GM23248 (cell line): ENCODE measurements at regions not wholly inside any gene's neighbourhood (a gene's known extent, or its start where the extent isn't known, plus 50 kb on each side); places are given as distances from the start of the nearest gene placed in this dataset.
"Not testable (repeated sequence)": the region's sequence is repeated elsewhere in the genome, so short reads cannot be mapped to it uniquely, and the experiment has no call there.

ENCODE experiments used
- DNase-seq: peaks from one replicate; pipeline ENCODE4 v3.0.0-alpha.2; 2015
- H2AFZ ChIP-seq: fragments of 200-600 bp; sonication (generic); 2 replicates; pipeline ENCODE4 v1.6.1; 2016; ENCODE audit warnings: antibody characterized with exemption
- H3F3A ChIP-seq: fragments of 200-600 bp; sonication (generic); 2 replicates; pipeline ENCODE4 v1.6.1; 2016; ENCODE audit warnings: mild to moderate bottlenecking, antibody characterized with exemption, mixed run types; ENCODE audit not compliant: insufficient read depth
- H3K27ac ChIP-seq: fragments of 200-600 bp; sonication (generic); 2 replicates; pipeline ENCODE4 v1.5.1; 2016; ENCODE audit warnings: mild to moderate bottlenecking
- H3K27me3 ChIP-seq: fragments of 200-600 bp; sonication (generic); replicated peaks from 2 replicates; pipeline ENCODE4 v1.6.1; 2016; ENCODE audit warnings: mild to moderate bottlenecking; ENCODE audit not compliant: insufficient read depth
- H3K36me3 ChIP-seq: fragments of 200-600 bp; sonication (generic); 2 replicates; pipeline ENCODE4 v1.6.1; 2016; ENCODE audit warnings: low read depth, mild to moderate bottlenecking
- H3K4me1 ChIP-seq: fragments of 200-600 bp; sonication (generic); 2 replicates; pipeline ENCODE4 v1.6.1; 2016; ENCODE audit warnings: mild to moderate bottlenecking; ENCODE audit not compliant: insufficient read depth
- H3K4me2 ChIP-seq: fragments of 200-600 bp; sonication (generic); one replicate; pipeline ENCODE4 v1.6.1; 2016; ENCODE audit warnings: mild to moderate bottlenecking; ENCODE audit not compliant: unreplicated experiment
- H3K4me3 ChIP-seq: fragments of 200-600 bp; sonication (generic); 2 replicates; pipeline ENCODE4 v1.5.1; 2016; ENCODE audit warnings: mild to moderate bottlenecking
- H3K79me2 ChIP-seq: fragments of 200-600 bp; sonication (generic); 2 replicates; pipeline ENCODE4 v1.6.1; 2016; ENCODE audit warnings: mild to moderate bottlenecking; ENCODE audit not compliant: insufficient read depth
- H3K9ac ChIP-seq: fragments of 200-600 bp; sonication (generic); 2 replicates; pipeline ENCODE4 v1.6.1; 2016; ENCODE audit warnings: mild to moderate bottlenecking
- H3K9me2 ChIP-seq: fragments of 200-600 bp; sonication (generic); 2 replicates; pipeline ENCODE4 v1.6.1; 2016; ENCODE audit warnings: mixed run types, mild to moderate bottlenecking, moderate library complexity; ENCODE audit not compliant: insufficient read depth
- H3K9me3 ChIP-seq: fragments of 200-600 bp; sonication (generic); one replicate; pipeline ENCODE4 v1.6.1; 2017; ENCODE audit warnings: low read depth
- H4K20me1 ChIP-seq: fragments of 200-600 bp; sonication (generic); 2 replicates; pipeline ENCODE4 v1.6.0; 2016; ENCODE audit not compliant: insufficient read depth
- EZH2 ChIP-seq: fragments of 200-600 bp; sonication (generic); IDR thresholded peaks from 2 replicates; pipeline ENCODE4 v1.6.1; 2018; ENCODE audit warnings: antibody characterized with exemption, mild to moderate bottlenecking; ENCODE audit not compliant: insufficient read depth, poor library complexity, severe bottlenecking
- EZH2phosphoT487 ChIP-seq: fragments of 200-600 bp; sonication (generic); IDR thresholded peaks from 2 replicates; pipeline ENCODE4 v1.6.1; 2018; ENCODE audit warnings: antibody characterized with exemption, moderate library complexity, mild to moderate bottlenecking, low read depth; ENCODE audit not compliant: insufficient read depth
- WGBS, 2 experiments: methylation state at CpG; one replicate each; pipeline ENCODE4 v1.1.6; 2015 to 2017; ENCODE audit warnings: low lambda C conversion rate in 2 of 2, low coverage in 1 of 2; ENCODE audit errors: missing lambda C conversion rate in 2 of 2; 5-methylcytosine and 5-hydroxymethylcytosine counted together
- in situ Hi-C: fragments of 300-500 bp; cut with MboI; formaldehyde crosslinking; loops from 2 replicates; pipeline ENCODE4 v1.15.0; 2020

DNA sequence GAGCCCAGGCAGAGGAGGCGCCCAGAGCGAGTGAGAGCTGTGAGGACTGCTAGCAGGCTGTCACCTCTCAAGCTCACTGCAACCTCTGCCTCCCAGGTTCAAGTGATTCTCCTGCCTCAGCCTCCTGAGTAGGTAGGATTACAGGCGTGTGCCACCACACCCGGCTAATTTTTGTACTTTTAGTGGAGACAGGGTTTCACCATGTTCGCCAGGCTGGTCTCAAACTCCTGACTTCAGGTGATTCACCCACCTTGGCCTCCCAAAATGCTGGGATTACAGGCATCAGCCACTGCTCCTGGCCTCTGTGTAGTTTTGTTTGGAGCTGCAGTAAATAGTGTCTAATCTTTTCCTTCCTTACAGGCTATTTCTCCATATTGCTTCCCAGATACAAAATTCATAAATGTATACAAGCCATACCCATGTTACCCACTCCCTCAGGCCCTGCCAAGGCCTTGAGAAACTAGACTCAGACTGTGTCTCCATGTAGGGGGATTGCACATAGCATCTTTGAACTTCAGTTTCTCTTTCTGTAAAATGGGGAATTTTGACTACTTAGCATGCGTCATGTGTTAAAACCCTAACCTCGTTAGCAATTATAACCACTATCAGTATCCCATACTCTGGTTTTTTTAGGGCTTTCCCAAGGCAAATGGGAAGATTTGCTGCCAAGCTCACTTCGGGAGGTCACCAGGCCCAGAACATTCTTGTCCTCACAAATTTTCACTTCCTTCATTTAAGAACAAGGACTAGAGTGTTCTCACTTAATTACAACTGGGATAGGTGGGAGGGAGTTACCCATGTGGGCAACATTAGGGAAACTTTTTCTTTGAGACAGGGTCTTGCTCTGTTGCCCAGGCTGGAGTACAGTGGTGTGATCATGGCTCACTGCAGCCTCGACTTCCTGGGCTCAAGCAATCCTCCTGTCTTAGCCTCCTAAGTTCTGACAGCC lies 67.3 kb upstream of the DDR1 start:
- Histone ChIP-seq H3F3A (peaks cover 49% of the 10 kb centered on the region), H3K36me3 (no peaks in the 10 kb centered on the region), H2AFZ (no peak overlapping the region), H3K27ac (no peak overlapping the region; the same call in 1 of the 2 replicates), H3K27me3 (no peaks in the 10 kb centered on the region), H3K79me2 (no peaks in the 10 kb centered on the region), H3K9me2 (no peaks in the 10 kb centered on the region), H3K4me1 (peaks cover 53% of the 10 kb centered on the region), H4K20me1 (no peaks in the 10 kb centered on the region), H3K4me2 (no peak overlapping the region), H3K4me3 (no peak overlapping the region), H3K9me3 (no peaks in the 10 kb centered on the region), H3K9ac (no peak overlapping the region)
- TF ChIP-seq EZH2phosphoT487, result no peak
- WGBS, 2 experiments, result 93 to 94% methylated on average over 9 of the region's 9 CpGs
- in situ Hi-C loops, result loop anchor here (10.0 kb wide), 1 partner anchor 72 kb away; the partner anchor contains the start of genes FLOT1 and IER3
- no peak for DNase-seq

DNA sequence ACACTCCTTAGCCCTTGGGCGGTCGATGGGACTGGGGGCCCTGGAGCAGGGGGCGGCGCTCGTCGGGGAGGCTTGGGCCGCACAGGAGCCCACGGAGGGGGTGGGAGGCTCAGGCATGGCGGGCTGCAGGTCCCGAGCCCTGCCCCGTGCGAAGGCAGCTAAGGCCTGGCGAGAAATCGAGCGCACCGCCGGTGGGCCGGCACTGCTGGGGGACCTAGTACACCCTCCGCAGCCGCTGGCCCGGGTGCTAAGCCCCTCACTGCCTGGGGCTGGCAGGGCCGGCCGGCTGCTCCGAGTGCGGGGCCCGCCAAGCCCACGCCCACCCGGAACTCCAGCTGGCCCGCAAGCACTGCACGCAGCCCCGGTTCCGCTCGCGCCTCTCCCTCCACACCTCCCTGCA lies 68.0 kb upstream of the DDR1 start:
- not testable (repeated sequence) for H2AFZ ChIP-seq
- in situ Hi-C loops, result loop anchor here (10.0 kb wide), 1 partner anchor 71 kb away; the partner anchor contains the start of genes FLOT1 and IER3
- WGBS, 2 experiments, result 89 to 98% methylated on average over 3 to 17 of the region's 34 CpGs

DNA sequence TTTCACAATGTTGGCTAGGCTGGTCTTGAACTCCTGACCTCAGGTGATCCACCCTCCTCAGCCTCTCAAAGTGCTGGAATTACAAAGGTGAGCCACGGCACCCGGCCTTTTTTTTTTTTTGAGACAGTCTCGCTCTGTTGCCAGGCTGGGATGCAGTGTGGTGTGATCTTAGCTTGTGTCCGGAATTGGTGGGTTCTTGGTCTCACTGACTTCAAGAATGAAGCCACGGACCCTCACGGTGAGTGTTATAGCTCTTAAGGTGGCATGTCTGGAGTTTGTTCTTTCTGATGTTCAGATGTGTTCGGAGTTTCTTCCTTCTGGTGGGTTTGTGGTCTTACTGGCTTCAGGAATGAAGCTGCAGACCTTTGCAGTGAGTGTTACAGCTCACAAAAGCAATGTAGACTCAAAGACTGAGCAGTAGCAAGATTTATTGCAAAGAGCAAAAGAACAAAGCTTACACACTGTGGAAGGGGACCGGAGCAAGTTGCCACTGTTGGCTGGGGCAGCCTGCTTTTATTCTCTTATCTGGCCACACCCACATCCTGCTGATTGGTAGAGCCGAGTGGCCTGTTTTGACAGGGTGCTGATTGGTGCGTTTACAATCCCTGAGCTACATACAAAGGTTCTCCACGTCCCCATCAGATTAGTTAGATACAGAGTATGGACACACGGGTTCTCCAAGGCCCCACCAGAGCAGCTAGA lies 69.1 kb upstream of the DDR1 start:
- in situ Hi-C loops, result loop anchor here (10.0 kb wide), 1 partner anchor 70 kb away; the partner anchor contains the start of genes FLOT1 and IER3
- H3K4me3 ChIP-seq, H3K27ac ChIP-seq: not testable (repeated sequence)

More for the DNA sequence above, 68.0 kb upstream of the DDR1 start:
- peaks cover 44% of the 10 kb centered on the region for H3F3A ChIP-seq
- not testable (repeated sequence) for DNase-seq, H3K4me2 ChIP-seq, H3K27me3 ChIP-seq, H3K9me3 ChIP-seq, H3K4me3 ChIP-seq, H4K20me1 ChIP-seq, H3K27ac ChIP-seq, H3K9ac ChIP-seq, H3K79me2 ChIP-seq, H3K9me2 ChIP-seq, H3K36me3 ChIP-seq
- peaks cover 46% of the 10 kb centered on the region for H3K4me1 ChIP-seq

DNA sequence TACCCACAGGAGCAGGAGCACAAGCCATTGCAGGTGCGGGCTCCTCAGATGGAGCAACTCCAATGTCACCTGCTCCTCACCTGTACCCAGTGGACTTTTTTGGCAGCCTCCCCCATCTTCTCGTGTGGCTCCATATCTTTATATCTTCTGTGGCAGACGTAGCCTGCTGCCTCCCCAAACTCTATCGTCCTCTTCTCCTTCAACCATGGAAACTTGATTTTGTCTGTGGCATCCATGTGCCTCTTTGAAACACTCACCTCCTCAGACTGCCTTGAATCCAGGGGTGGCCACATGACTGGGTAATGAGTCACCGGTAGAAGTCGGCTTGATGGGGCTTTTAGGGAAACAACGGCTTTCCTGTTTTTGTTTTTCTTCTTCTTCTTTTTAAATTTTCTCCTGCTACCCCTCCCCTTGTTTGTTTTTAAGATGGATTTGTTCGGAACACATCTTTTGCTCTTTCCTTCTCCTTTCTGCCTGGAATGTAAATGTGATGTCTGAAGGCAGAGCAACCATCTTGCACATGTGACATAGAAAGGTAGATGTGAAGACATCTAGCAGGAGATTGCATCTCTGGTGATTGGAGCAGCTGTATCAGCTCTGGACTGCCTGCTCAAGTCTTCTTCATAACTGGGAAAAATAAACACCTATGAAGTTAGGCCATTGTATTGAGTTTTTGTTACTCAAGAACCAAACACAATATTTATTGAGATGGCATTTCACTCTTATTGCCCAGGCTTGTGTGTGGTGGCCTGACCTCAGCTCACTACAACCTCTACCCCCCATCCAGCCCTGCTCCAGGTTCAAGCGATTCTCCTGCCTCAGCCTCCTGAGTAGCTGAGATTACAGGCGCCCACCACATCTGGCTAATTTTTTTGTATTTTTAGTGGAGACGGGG lies 69.9 kb upstream of the DDR1 start:
- peak; percentile 83 for DNase-seq
- Histone ChIP-seq H4K20me1 (no peaks in the 10 kb centered on the region), H3K4me3 (no peak overlapping the region), H3K9me2 (no peaks in the 10 kb centered on the region), H3K27me3 (no peaks in the 10 kb centered on the region), H3K4me1 (peaks cover 31% of the 10 kb centered on the region), H3F3A (peaks cover 27% of the 10 kb centered on the region), H2AFZ (peak overlapping the region; percentile 96), H3K9ac (peak overlapping the region; percentile 59), H3K27ac (peak overlapping the region; percentile 79), H3K9me3 (no peaks in the 10 kb centered on the region), H3K79me2 (no peaks in the 10 kb centered on the region), H3K36me3 (no peaks in the 10 kb centered on the region), H3K4me2 (peak overlapping the region; percentile 83)
- 59 to 63% methylated on average over 11 of the region's 11 CpGs for WGBS, 2 experiments
- TF ChIP-seq EZH2phosphoT487 (no peak), EZH2 (no peak)
- in situ Hi-C loops, result loop anchor here (10.0 kb wide), 1 partner anchor 70 kb away; the partner anchor contains the start of genes FLOT1 and IER3

More for the DNA sequence above, 69.1 kb upstream of the DDR1 start:
- WGBS, 2 experiments, result 84 to 86% methylated on average over 12 of the region's 12 CpGs
- H3K79me2 ChIP-seq, H3K9me3 ChIP-seq, H3K9ac ChIP-seq, H3K36me3 ChIP-seq, DNase-seq, H3K27me3 ChIP-seq, H3K4me2 ChIP-seq, H3K9me2 ChIP-seq, H4K20me1 ChIP-seq, H2AFZ ChIP-seq: not testable (repeated sequence)
- peaks cover 34% of the 10 kb centered on the region for H3F3A ChIP-seq
- peaks cover 39% of the 10 kb centered on the region for H3K4me1 ChIP-seq
